ENCODE measurements at regions not wholly inside any gene's neighbourhood (a gene's known extent, or its start where the extent isn't known, plus 50 kb on each side); places are given as distances from the start of the nearest gene placed in this dataset.

- no peak for DNase-seq (ENCODE audit: low spot score)
Observed at GRCh38 chr2:7812231-7812995, 869.4 kb upstream of the ID2 start.

DNA sequence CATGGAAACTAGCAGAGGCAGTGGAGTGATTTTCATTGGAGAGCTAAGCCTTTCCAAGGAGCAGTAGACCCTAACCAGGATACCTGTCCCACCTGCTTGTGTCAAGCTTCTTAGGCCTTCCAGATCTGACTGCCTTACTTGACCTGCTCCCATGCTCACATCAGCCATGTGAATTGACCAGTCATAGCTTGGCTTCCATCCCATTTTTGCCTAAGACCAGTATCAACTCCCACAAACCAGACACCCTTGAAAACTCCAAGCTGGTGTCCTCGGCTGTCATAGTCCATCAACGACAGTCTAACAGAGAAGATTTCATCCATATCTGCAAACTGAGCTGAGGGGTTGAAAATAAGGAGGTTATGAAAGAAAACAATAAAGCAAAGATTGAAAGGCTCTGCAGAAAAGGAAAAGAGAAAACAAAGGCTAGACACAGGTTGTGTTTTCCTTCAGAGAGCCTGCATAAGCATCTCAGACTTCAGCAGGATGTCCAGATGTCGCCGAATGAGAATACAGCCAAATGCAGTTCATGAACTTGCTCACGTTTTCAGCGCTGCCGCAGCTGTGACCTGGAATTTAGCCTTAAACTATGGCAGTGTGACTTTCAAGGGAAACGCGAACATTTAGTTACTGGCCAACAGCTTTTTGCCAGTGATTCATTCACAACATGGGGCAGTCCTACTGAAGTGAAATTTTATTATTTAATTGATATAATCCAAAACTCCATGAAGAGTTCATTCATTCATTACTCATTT, 868.1 kb upstream of the ID2 start:
- no peak for DNase-seq (ENCODE audit: low spot score)

DNA sequence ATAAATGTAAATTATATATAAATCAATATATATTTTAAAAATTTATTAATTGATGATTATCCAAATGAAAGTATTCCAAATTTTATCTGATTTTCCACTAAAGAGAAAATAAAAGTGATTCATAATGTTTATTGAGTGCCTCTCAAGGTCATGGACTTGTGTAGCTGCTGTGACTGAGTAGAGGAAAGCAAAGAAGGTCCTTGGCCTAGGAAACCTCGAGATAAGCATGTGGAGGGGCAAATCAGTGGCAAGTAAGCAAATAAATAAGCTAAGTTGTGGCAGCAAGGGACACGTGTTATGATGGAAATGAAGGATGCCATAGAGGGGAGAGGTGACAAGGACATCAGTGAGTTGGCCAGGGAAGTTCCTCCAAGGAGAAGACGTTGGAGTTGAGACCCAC, 866.1 kb upstream of the ID2 start:
- DNase-seq (ENCODE audit: low spot score), result no peak

DNA sequence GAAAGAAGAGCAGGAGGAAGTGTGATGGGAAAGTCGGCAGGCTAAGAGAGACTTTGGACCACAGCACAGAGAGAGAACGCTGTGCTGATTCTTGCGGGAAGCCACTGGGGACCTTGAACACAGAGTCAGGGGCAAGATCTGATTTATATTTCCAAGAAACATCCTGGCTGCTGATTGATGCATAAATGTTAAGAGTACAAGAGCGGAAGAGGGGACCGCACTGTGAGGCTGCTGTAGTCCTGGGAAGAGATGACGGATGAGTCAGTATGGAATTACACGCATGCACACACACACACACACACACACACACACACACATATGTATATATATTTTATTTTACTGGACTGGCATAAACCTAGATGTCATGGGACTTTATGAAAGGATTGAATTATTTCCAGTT, 865.6 kb upstream of the ID2 start:
- DNase-seq (ENCODE audit: low spot score), result no peak

DNA sequence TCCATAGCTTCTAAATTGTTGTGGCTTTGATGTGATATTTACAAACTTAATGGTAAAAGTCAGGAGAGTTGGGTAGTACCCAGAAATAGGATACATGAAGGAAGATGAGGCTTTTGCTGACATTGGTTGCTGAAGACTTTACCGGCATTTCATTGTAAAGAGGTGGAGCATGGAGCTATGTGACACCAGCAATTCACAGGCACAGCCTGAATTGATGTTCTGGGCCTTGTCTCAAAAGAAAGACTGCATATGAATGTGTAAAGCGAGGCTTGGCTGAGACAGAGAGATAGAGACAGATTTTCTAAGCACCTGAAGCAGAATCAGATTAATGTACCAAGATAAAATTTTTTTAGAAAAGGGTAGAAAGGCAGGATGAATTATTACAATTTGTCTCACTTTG, 864.9 kb upstream of the ID2 start:
- no peak for DNase-seq (ENCODE audit: low spot score)

DNA sequence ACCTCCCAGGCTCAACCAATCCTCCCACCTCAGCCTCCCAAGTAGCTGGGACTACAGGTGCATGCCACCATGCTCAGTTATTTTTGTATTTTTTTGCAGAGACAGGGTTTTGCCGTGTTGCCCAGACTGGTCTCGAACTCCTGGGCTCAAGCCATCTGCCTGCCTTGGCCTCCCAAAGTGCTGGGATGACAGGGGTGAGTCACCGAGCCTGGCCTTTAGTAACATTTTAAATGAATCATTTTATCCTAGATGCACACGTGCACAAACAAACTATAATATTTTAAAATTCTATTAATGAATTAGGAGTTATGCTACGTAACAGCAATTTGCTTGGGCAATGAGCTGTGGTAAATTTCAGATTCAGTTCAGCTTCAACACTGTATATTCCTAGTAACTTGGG, 862.5 kb upstream of the ID2 start:
- no peak for DNase-seq (ENCODE audit: low spot score)

DNA sequence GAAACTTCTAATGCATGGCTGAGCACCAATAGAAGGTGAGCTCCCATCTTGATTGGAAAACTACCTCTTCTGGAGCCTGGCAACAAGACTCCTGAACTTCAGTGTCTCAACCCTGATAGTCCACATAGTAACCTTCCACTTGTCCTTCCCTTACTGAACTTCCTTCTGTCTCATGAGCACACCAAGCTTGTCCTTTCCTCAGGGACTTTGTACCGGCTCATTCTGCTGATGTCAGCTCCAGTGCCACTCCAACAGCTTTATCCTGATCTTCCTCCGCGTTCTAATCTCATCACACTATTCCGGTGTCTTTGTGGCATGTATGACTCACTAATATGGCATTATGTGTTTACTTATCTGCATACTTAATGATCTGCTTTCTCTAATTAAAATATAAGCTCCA, 862.0 kb upstream of the ID2 start:
- no peak for DNase-seq (ENCODE audit: low spot score)

GRCh38 chr2:7824211-7824610, 857.6 kb upstream of the ID2 start:
- no peak for DNase-seq (ENCODE audit: low spot score)

DNA sequence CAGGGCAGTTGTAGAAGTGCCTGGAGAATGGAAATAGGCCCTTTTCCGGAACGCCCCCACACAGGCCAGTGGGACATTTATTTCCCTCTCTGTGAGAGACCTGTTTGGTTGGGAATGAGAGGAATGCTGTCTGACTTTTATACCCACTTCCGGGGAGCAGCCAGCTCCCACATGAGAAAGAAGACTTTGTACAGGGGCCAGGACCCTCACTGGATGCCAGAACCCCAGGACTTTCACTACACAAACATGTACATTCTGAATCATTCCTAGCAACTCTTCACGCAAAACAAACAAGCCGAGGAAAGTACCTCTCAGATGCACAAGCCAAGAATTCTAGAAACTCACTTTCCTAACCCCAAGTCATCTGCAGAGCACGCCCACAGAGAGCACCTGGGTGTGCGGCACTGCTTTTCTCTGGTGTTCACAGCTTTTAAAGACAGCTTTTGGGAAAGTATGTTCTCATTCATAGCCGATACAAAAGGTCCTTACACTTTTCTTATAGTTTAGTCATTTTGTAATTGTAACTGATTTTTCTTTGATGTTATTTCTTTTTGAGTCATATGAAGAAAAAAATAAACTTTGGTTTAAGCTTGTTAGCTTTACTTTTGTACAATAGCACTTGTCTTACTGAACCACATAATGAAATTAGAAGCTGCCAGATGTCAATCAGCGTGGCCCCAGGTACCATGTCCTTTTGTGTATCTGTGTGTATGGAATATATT, 856.1 kb upstream of the ID2 start:
- no peak for DNase-seq (ENCODE audit: low spot score)

GRCh38 chr2:7826656-7827055, 855.2 kb upstream of the ID2 start:
- DNase-seq (ENCODE audit: low spot score), result no peak

DNA sequence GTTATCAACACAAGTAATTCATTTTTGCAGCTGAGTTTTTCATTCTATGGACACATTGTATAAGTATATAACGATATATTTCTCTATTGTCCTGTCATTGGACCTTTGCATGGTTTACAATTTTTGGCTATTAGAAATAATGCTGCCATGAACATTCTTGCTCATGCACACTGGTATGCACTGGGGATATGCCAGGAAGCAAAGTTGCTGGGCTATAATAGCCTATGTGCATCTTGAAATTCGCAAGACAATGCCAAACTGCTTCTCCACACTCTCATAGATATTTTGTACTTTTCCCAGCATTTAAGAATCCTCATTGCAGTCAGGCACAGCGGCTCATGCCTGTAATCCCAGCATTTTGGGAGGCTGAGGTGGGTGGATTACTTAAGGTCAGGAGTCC, 852.6 kb upstream of the ID2 start:
- DNase-seq (ENCODE audit: low spot score), result no peak

- no peak for DNase-seq (ENCODE audit: low spot score)
Observed at GRCh38 chr2:7830616-7831015, 851.2 kb upstream of the ID2 start.

DNA sequence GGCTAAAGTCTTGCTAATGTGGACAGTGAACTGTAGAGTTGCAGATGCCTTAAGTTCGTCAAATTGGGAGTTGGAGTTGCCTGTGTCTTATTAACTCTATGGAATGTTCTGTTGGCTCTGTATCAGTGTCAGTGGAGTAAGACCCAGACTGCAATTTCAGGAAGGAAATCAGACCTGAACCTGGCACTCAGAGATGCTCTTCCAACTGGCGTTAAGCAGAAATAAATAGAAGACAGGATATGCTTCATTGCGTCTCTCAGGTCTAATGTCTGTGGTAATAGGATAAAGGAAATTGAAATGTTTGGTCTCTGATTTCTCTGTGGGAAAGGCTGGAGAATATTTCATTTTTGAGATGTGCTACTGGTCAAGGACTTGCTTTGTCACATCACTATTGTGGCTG, 846.7 kb upstream of the ID2 start:
- no peak for DNase-seq (ENCODE audit: low spot score)

DNA sequence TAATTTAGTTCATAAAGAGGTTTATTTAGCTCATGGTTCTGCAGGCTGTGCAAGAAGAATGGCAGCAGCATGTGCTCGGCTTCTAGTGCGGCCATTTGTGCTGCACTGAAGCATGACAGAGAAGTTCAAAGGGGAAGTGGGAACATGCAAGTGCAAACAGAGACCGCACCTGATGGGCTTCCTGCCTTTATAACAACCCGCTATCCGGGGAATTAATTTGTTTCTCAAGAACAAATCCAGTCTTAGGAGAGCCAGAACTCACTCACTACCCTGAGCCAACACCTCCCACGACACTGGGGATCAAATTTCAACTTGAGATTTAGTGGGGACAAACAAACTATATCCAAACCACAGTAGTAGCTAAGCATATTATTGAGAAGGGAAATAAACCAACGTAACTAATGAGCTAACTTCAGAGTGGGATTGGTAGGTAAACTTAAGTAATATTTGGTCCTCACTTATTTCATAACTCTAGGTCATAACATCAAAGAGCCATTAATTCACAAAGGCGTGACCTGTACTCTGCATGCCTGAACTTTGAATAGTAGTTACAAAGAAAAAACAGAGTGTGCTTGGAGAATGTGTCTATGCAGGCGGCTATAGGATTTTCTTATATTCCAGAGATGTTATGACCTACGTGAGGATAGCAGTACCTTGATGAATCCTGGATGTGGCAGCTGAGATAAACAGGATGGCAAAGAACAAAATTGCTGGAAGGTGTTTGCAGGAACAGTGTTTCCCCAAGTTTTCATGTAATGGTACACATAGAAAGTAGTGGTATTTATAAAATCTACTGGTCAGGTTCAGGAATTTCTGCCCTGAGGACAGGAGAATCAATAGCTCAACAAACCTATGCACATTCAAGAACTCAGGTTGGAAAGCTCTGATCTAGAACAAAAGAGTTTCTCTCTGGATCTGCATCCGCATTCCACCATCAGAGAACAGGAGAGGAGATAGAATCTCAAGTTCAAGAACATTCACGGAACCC, 845.9 kb upstream of the ID2 start:
- no peak for DNase-seq (ENCODE audit: low spot score)

DNA sequence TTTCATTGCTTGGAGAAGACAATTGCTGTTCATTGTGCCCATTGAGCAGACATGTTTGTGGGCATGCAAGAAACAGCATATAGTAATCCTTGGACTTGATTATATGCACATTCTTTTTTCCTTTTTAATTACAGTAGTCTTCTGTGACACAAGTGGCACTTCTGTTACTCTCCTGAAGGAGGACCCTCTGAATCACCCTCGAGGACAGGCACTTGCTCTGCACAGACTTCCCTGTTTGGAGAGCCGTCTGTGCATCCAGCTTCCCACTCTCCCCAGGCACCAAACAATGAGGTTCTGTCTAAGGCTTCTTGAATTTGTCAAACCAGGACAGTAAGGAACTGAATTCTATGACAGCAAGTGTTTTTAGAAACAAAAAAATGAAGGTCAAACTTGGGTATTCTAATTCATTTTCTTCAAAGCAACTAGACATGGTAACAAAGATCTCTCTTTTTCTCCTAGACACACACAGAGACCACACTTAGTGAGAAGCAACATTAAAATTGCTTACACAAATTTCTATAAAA, 844.6 kb upstream of the ID2 start:
- no peak for DNase-seq (ENCODE audit: low spot score)

- no peak for DNase-seq (ENCODE audit: low spot score)
Observed at GRCh38 chr2:7838669-7839068, 843.2 kb upstream of the ID2 start.

DNA sequence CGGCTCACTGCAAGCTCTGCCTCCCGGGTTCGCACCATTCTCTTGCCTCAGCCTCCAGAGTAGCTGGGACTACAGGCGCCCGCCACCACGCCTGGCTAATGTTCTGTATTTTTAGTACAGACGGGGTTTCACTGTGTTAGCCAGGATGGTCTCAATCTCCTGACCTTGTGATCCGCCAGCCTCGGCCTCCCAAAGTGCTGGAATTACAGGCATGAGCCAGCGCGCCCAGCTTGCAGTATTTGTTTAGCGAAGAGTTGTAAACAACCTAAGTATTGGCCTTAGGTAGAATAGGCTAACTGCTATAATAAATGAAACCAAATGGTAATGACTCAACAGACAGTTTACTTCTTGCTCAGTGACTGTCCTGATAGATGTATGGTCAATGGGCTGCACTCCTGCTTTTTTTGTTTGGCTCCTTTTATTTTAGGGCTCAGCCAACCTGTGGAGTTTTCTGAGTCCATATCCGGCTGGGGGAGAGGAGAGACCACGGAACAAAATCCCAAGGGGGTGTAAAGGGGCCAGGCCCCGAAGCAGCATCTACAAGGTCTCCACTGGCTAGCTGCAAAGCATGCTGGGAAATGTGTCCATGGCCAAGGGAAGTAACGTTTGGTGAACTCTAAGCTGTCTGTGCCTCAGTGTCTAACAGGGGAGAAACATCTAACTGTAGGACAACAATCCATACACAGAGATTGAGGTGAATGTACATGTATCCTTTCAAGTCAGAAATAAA, 841.0 kb upstream of the ID2 start:
- DNase-seq (ENCODE audit: low spot score), result no peak

DNA sequence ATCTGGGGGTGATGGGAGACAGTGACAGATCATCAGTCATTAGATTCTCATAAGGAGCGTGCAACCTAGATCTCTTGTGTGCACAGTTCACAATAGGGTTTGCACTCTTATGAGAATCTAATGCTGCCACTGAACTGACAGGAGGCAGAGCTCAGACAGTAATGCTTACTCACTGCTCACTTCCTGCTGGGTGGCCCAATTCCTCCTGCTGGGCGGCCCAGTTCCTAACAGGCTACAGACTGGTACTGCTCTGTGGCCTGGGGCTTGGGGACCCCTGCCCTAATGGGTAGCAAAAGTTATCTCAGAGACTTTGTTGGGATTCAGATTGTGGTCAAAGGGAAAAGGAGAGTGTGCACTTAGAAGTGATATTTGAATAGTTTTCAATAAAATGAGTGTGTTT, 840.1 kb upstream of the ID2 start:
- DNase-seq (ENCODE audit: low spot score), result no peak

- DNase-seq (ENCODE audit: low spot score), result no peak
Observed at GRCh38 chr2:7844414-7844965, 837.4 kb upstream of the ID2 start.

DNA sequence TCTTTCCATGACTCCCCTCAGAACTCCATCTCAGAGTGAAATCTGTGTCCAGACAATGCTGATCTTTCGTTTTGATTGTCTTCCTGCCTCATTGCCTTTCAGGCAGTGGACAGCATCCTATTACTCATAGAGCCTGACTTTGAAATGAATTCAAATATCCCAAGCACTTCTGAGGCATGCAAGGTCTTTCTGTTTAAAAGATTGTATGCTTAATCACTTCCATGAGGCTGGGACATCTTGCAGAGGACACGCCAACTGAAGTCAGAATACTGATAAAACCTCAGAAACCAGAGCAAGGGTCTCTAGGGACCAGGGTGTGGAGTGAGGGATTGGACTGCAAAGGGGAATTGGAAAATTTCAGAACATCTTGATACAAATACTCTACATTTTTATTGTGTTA, 836.5 kb upstream of the ID2 start:
- no peak for DNase-seq (ENCODE audit: low spot score)

GRCh38 chr2:7846607-7847006, 835.2 kb upstream of the ID2 start:
- no peak for DNase-seq (ENCODE audit: low spot score)

Data from D341Med (cell line).